ENCODE measurements at regions not wholly inside any gene's neighbourhood (a gene's known extent, or its start where the extent isn't known, plus 50 kb on each side); places are given as distances from the start of the nearest gene placed in this dataset.

- TF ChIP-seq TAF1 (IDR thresholded peaks at IDR 0.05; ENCODE audit: borderline replicate concordance, low read depth, low read length): no peak
- TF ChIP-seq EP300 (IDR thresholded peaks at IDR 0.05; ENCODE audit: borderline replicate concordance in 1 of 2, low read depth in 1 of 2, low read length in 1 of 2): no peak
Observed at GRCh38 chrX:150167482-150168324, 195.4 kb upstream of the MAMLD1 start.
